ENCODE measurements at regions not wholly inside any gene's neighbourhood (a gene's known extent, or its start where the extent isn't known, plus 50 kb on each side); places are given as distances from the start of the nearest gene placed in this dataset.
"Not testable (repeated sequence)": the region's sequence is repeated elsewhere in the genome, so short reads cannot be mapped to it uniquely, and the experiment has no call there.

GRCh38 chr5:166188501-166189325, 2102.7 kb upstream of the WWC1 start:
- no peak for DNase-seq (ENCODE audit: low spot score)

GRCh38 chr5:166192696-166193095, 2098.7 kb upstream of the WWC1 start:
- no peak for DNase-seq (ENCODE audit: low spot score)

DNA sequence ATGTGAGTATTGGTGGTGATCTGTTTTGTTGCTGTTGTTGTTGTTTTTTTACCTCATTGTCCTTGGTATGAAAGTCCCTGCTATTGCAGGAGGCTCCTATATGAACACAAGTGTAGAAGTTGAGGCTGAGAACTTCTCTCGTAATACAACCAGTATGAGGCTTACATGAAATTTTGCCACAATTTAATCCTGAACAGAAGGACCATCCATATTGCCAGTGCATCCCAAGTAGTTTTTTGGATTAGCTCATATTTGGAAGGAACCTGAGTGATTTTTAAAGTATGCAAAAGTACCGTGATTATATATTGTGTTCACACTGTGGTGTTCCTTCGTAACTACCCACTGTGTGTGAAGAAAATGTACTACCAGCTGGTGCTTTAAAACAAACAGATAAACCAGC, 2095.5 kb upstream of the WWC1 start:
- DNase-seq (ENCODE audit: low spot score): no peak

DNA sequence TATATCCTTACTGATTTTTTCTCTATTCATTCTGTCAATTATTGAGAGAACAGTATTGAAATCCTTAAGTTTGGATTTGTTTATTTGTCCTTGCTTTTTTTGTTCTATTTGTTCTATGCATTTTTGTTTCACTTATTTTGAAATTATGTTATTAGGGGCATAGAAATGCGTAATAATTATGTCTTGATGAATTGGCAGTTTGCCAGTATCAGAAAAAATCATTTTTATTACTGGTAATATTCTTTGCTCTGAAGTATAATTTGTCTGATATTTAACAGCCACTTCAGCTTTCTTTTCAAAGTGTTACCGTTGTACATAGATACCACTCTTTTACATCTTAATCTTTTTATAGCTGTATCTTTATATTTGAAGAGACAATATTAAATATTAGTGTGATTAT, 2090.9 kb upstream of the WWC1 start:
- no peak for DNase-seq (ENCODE audit: low spot score)

DNA sequence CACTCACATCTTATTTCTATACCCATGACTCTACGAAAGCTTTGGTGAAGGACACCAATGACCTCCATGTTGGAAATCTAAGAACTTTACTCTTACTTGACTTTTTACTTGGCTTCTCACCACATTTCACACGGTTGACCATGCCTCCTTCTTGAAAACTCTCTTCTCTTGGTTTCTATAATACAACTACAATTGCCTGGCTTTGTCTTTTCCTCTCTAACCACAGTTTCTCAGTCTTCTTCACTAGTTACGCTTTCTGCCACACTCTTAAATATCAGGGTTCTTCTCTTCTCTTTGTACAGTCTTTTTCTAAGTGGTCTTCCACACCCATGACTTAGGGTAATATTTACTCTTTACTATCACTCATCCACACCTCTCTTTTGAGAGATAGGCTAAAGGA, 2079.8 kb upstream of the WWC1 start:
- no peak for DNase-seq (ENCODE audit: low spot score)

- DNase-seq (ENCODE audit: low spot score): no peak
These were observed 2055.1 kb upstream of the WWC1 start for GRCh38 chr5:166236327-166236726.

DNA sequence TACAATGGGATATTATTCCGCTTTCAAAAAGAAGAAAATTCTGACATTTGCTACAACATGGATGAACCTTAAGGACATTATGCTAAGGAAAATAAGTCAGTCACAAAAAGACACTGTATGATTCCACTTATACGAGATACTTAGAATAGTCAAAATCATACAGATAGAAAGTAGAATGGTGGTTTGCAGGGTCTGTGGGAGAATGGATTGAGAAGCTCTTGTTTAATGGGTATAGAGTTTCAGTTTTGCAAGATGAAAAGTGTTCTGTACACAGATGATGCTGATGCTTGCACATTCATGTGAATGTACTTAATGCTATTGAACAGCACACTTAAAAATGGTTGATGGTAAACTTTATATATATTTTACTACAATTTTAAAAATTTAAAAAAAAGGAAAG, 2050.7 kb upstream of the WWC1 start:
- DNase-seq (ENCODE audit: low spot score): no peak

GRCh38 chr5:166245556-166245955, 2045.9 kb upstream of the WWC1 start:
- DNase-seq (ENCODE audit: low spot score): no peak

- DNase-seq (ENCODE audit: low spot score): no peak
These were observed 2039.7 kb upstream of the WWC1 start for GRCh38 chr5:166251786-166252185.

GRCh38 chr5:166257661-166258060, 2033.8 kb upstream of the WWC1 start:
- no peak for DNase-seq (ENCODE audit: low spot score)

GRCh38 chr5:166262395-166262794, 2029.0 kb upstream of the WWC1 start:
- DNase-seq (ENCODE audit: low spot score): no peak

GRCh38 chr5:166267907-166268306, 2023.5 kb upstream of the WWC1 start:
- no peak for DNase-seq (ENCODE audit: low spot score)

DNA sequence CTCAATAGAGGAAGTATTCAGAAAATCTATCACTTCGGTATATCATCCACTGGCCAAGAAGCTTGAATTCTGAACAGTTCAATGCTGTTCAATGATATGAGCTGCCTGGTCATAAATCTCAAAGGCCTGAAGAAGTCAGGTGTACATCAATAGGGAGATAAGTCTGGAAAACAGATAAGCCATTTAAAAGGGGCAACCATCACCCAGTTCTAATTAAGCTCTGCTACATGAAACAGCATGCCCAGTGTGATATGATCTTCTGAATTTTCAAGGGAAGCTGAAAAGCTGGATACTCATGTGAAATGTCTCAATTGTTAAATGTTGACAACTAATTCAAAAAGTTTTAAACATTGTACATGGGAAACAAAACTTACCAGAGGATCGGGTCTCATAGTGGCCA, 2020.7 kb upstream of the WWC1 start:
- DNase-seq (ENCODE audit: low spot score): no peak

GRCh38 chr5:166276006-166276405, 2015.4 kb upstream of the WWC1 start:
- DNase-seq (ENCODE audit: low spot score): no peak

GRCh38 chr5:166279828-166280227, 2011.6 kb upstream of the WWC1 start:
- DNase-seq (ENCODE audit: low spot score): no peak

GRCh38 chr5:166281433-166281832, 2010.0 kb upstream of the WWC1 start:
- DNase-seq (ENCODE audit: low spot score): no peak

GRCh38 chr5:166282939-166283338, 2008.5 kb upstream of the WWC1 start:
- no peak for DNase-seq (ENCODE audit: low spot score)

- no peak for DNase-seq (ENCODE audit: low spot score)
These were observed 2006.1 kb upstream of the WWC1 start for GRCh38 chr5:166285361-166285760.

- DNase-seq (ENCODE audit: low spot score): no peak
These were observed 2004.6 kb upstream of the WWC1 start for GRCh38 chr5:166286832-166287231.

GRCh38 chr5:166287866-166288265, 2003.6 kb upstream of the WWC1 start:
- DNase-seq (ENCODE audit: low spot score): no peak

- DNase-seq (ENCODE audit: low spot score): not testable (repeated sequence)
These were observed 1999.6 kb upstream of the WWC1 start for GRCh38 chr5:166291800-166292199.

GRCh38 chr5:166293892-166294291, 1997.6 kb upstream of the WWC1 start:
- DNase-seq (ENCODE audit: low spot score): no peak

DNA sequence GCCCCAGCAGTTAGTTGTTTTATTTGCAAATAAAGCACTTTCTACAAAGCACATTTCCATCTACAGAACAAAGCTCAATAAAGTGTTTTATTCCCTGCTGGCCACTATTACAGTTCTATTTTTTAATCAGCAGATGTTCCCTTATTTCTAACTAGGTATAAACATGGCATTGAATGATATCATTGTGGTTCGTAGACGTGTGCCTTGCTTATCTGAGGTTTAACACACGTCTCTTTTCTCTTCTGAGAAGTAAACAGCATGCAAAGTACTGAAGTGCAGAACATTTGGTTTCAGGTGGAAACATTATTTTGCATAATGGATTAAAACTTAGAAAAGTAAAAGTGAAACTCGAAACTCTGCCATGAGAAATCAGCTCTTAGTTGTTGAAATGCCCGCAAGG, 1989.3 kb upstream of the WWC1 start:
- no peak for DNase-seq (ENCODE audit: low spot score)

DNA sequence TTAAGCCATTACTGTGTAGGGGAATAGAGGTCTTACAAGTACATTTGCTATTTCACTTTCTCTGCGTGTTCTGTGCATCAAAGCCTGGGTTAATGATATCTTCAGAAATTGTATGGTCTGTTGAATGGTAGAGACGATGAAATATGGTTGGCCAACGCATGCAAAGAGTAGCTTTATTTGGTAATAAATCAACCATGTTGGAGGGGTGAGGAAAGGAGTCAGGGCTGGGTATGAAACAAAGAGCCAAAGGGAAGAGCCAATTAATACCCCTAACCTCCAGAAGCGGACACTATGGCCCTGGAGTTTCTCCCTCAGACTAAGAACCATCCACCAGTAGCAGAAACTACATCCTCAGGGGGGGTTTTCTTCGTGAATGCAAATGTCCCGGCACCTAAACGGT, 1974.0 kb upstream of the WWC1 start:
- no peak for DNase-seq (ENCODE audit: low spot score)

Measured in CD4-positive, alpha-beta T cell treated with Interleukin-2 at 100 ng/mL for 4 hours (primary cell).